ENCODE measurements at regions not wholly inside any gene's neighbourhood (a gene's known extent, or its start where the extent isn't known, plus 50 kb on each side); places are given as distances from the start of the nearest gene placed in this dataset.
"Not testable (repeated sequence)": the region's sequence is repeated elsewhere in the genome, so short reads cannot be mapped to it uniquely, and the experiment has no call there.

DNA sequence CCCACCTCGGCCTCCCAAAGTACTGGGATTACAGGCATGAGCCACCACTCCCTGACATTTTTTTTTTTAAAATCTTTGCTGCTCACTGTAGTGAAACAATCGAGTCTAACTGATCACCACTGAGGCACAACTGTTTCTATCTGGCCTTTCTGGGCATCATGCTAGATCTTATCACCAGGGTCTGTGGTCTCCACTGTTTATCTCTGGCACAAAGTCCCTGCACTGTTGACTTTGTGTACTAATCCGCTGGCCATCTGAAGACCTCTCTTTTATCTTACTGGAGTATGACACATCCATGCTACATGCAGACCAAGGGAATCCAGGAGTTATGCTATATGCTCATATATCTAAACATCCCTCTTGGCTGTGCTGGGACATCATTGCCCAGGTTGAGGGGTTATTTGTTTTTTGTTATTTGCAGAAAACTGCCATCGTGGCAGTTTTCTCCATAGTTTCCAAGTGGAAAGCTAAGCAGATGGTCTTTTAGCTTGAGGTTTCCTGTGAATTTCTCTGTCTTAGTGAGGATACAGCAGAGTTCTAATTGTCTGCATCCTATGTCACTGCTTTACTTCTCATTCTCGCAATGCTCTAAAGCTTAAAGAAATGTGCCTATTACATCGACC, 456.9 kb downstream of the CCER1 start:
- no peak for DNase-seq

DNA sequence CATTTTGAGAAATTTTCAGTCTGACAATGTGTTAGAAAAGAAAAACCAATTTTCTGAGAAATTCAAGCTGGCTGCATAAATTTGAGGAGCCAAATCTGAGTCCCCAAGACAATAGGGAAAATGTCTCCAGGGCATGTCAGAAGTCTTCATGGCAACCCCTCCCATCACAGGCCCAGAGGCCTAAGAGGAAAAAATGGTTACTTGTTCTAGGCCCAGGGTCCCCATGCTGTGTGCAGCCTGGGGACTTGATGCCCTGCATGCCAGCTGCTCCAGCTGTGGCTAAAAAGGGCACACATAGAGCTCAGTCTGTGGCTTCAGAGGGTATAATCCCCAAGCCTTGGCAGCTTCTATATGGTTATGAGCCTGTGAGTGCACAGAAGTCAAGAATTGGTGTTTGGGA, 464.6 kb downstream of the CCER1 start:
- DNase-seq, result no peak

DNA sequence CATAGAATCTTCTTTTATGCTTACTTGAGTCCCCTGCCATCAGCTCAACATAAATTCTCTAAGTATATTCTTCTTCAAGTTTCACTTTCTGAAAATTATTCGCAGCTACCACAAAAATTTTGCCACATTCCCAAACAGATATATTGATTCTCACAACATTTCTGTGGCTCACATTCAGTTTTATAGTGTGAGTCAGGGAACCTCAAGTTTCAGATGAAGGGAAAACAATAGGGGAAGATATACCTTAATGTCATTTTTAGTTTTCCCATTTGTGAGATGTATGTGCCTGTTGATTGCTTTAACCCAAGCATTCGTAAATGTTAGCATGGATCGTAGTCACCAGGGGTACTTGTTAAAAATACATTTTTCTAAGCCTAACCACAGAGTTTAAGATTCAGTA, 465.8 kb downstream of the CCER1 start:
- DNase-seq, result no peak

DNA sequence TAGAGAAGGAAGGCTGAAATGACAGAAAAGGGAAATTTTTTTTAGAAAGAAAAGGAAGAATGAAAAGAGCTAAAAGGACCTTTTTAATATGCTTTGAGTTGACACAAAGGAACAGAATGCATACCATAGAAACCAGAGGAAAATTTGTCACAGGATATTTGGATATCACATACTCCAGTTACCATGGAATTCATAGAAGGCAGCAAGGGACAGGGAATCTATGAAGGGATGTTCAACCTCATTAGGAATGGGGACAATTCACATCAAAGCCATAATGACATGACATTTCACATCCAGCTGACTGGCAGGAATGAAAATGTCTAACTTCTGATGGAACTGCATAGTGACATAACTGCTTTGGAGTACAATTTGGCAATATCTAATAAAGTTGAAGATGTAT, 469.4 kb downstream of the CCER1 start:
- DNase-seq, result no peak

DNA sequence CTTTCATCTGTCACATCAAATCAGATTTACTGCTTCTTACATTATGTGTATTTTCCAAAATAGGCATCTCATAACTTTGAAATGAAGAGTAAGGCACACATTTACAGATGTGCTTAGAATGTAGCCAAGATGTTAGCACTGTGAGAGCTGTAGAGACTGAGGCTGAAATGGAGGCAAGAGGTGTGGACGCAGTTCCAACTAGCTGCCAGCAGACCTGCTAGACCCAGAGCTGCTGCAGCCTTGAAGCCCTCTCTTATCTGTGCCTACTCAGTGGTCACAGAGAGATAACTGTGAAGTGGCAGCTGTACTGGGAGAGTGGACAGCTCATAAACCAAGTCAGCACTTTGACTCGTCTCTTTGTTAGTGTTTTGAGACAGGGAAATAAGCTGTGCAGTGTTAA, 470.9 kb downstream of the CCER1 start:
- DNase-seq, result peak; percentile 0

DNA sequence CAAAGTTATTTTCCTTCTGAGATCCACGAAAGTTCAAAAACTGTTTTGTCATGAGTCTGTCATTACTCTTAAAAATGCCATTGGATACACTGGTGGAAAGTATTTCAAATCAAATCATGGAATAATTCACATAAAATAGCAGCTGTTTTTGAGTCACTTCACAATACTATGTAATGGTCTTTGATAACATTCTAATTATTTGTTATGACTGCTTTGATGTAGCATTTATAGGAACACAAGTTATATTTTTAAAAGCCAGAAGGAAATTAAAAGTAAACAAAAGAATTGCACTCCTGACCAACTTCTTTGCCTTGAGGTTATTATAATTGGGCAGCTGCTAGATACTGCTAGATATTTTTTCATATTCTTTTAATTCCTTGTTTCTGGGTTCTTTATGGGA, 473.2 kb downstream of the CCER1 start:
- no peak for DNase-seq

DNA sequence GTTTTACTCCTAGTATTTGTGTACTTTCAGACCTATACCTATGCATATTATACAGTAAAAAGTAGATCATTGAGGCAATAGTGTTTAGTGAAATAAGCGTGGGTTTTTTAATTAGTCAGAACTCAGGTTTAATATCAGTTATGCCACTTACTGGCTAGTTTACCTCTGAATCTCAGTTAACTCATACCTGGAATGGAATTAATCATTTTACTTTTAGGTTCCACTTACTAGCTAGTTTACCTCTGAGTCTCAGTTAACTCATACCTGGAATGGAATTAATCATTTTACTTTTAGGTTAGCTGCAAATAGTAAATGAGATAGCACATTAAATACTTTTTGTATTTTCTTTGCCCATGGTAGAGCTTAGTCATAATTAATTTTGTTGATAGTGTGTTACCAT, 475.7 kb downstream of the CCER1 start:
- DNase-seq, result no peak

DNA sequence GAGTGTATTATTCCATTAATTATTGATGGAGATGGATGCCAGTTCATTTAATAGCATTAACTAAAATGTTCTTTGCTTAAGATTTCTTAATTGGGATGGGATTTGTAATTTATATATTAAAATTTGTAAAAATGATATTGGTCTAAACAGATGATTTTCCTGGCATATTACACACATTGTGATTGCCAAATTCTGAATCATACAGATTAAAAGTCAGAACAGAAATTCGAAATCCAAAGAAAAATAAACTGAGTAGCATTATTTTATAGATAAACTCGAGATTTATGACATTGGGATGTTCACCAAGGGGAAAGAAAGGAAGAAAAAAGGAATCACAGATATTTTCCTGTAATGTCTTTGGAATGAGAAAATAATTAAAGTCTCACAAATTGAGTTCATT, 481.1 kb downstream of the CCER1 start:
- DNase-seq, result no peak

DNA sequence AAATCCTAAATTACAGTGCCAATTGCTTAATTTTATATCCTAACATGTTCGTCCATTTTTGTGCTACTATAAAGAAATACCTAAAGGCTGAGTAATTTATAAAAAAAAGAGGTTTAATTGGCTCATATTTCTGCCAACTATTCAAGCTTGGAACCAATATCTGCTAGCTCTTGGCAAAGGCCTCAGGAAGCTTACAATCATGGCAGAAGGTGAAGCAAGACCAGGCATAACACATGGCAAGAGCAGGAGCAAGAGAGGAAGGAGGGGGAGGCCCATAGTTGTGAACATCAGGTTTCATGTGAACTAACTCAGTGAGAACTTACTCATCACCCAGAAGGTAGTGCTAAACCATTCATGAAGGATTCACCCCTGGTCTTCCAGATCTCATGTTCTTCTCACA, 494.3 kb downstream of the CCER1 start:
- DNase-seq, result no peak

DNA sequence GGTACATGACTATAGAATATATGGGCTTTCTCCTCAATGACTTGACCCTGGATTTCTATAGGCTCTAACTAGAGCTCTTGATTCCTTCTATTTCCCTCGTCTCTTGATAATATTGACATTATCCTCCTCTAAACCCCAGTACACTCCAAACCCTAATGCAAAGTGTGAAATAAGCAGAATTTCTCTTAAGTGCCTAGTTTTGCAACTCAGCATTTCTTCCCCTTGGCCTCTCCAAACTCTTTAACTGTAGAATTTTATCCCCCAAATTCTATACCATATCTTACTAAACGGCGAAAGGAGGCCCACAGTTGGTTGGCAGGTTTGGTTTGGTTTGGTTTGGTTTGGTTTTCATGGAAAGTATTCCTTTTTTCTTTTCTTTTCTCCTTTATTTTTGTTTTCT, 498.7 kb downstream of the CCER1 start:
- no peak for DNase-seq

DNA sequence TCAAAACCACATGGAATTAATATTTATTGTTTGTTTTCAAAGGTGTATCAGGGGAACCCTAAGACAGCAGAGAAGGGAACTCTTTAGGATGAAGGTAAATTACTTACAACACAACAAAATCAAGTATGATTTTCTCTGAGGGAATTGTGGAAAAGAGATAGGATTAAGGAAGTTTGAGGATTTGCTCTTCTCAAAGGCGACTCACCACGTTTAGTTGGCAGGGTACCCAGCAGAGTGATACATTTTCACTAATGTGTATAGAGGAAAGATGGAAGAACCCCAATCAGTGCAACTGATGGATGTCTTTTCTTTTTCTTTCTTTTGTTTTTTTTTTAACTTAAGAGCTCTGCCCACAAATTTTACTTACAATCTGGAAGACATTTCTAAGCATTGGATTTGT, 499.2 kb downstream of the CCER1 start:
- DNase-seq, result no peak

DNA sequence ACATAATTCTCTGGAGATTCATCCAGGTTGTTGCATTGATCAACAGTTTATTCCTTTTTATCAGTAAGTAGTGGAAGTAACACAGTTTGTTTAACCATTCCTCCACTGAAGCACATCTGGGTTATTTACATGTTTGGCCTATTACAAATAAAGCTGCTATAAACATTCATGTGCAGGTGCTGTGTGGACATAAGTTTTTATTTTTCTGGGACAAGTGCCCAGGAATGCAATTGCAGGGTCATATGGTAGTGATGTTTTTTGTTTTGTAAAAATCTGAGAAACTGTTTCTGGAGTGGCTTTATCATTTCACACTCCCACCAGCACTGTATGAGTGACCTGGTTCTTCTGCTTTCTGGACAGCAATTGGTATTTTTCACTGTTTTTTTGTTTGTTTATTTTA, 505.4 kb downstream of the CCER1 start:
- DNase-seq, result no peak

DNA sequence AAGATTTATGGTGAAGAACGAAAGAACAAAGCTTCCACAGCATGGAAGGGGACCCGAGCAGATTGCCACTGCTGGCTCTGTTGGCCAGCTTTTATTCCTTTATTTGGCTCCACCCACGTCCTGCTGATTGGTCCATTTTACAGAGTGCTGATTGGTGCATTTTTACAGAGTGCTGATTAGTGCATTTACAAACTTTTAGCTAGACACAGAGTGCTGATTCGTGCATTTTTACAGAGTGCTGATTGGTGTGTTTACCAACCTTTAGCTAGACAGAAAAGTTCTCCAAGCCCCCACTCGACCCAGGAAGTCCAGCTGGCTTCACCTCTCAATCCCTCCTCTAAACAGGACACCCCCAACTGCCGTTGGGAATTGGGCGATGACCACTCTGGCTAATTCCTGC, 511.5 kb downstream of the CCER1 start:
- DNase-seq, result not testable (repeated sequence)

DNA sequence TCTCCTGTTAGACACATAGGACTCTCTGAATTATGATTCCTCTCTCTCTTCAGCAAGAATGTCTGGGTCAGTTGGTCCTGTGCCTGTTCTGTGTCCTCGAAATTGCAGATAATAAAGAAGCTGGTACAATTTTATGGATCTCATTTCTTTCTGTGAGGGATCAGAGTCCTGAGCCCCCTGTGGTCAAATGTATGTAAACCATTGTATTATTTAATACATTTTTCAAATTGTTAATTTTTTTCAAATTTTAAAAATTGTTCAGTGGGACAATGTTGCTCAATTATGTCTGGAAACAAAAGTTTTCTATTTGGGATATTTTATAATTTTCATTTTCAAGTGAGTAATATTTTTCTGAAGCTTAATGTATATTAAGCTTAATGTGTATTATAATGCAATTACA, 513.5 kb downstream of the CCER1 start:
- DNase-seq, result no peak

DNA sequence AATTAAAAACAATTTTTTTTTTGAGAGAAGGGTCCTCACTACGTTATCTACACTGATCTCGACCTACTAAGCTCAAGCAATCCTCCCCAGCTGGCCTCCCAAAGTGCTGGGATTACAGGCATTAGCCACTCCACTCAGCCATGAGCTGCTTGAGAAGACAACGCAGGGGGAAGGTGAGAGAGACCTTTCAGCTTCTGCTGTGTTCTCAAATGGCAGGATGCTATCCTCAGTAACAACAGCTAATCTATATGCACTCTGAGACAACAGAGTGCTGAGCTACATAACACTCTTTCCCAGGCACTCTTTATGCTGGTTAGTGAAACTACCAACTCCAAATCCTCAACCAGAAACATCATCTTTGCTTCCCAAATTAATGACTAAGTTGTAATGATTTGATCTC, 526.1 kb downstream of the CCER1 start:
- no peak for DNase-seq

DNA sequence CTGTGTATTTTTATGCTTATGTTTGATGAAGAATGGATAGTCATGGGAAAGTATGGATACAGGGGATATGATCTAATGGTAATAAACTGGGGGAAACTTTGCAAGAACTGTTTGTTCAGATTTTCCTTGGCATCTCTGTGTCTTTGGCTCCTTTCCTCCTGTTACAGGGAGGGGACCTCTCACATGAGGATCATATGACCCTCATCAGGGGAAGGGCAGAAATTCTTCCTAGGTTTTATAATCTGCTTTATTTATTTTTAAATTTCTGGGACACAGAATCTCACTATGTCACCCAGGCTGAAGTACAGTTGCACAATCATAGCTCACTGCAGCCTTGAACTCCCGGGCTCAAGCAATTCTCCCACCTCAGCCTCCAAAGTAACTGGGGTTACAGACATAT, 526.5 kb downstream of the CCER1 start:
- DNase-seq, result no peak

DNA sequence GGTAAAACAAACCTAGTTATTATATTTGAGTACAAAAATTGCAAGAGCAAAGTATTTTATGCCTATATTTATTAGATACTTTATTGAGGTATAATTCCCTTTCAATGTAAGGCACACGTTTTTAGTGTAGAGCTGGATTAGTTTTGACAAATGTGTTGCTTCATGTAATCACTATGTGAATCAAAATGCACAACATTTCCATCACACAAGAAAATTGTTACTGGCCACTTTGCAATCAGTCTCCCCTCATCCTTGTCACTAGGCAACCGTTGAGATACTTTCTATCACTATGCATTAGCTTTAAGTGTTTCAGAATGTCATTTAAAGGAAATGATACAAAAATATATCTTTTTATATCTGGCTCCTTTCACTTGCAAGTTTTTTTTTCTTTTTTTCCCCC, 531.0 kb downstream of the CCER1 start:
- no peak for DNase-seq

DNA sequence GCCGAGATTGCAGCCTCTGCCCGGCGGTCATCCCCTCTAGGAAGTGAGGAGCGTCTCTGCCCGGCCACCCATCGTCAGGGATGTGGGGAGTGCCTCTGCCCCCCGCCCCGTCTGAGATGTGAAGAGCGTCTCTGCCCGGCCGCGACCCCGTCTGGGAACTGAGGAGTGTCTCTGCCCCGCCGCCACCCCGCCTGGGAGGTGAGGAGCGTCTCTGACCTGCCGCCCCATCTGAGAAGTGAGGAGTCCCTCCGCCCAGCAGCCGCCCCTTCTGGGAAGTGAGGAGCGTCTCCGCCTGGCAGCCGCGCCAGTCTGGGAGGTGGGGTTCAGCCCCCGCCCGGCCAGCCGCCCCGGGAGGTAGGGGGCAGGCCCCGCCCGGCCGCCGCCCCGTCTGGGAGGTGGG, 544.0 kb downstream of the CCER1 start:
- no peak for DNase-seq

DNA sequence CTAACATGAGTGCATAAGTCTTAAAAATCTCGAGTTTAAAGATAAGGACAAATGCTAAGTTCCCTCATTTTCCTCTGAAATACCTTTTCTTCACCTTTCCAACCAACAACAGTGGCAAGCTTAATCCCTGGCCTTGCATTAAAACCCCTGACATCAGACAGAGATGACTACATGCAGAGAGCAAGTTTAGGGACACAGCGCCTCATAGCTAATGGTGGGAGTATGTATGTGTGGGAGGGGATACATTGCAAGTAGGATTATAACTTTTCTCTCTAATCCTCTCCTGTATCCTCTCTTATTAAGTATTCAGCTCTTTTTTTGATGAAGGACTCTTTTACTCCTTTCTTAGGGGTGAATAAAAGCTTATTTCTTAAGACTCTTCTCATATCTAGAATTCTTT, 547.1 kb downstream of the CCER1 start:
- DNase-seq, result no peak

DNA sequence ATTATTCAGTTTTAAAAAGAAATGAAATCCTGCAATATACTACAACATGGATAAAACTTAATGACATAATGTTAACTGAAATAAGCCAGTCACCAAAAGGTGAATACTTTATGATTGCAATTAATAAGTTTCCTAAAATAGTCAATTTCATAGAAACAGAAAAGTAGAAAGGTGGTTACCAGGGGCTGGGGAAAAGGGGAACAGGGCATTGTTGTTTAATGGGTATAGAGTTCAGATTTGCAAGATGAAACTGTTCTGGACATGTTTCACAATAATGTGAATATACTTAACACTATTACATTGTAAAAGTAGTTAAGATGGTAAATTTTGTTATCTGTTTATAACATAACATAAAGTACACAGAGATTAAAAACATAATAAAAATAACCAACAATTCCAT, 550.9 kb downstream of the CCER1 start:
- DNase-seq, result no peak

DNA sequence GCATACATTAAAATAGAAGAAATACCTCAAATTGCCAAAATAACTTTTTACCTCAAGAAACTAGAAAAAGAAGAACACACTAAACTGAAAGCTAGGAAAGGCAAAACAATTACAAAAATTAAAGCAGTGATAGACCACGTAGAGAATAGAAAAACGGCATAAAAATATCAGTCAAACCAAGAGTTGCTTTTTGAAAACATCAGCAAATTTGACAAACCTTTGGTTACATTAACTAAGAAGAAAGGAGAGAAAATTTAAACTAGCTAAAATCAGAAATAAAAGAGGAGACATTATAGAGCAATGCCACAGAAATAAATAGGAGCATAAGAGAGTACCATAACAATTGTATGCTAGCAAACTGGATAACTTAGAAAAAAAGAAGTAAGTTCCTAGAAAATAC, 553.8 kb downstream of the CCER1 start:
- DNase-seq, result no peak

DNA sequence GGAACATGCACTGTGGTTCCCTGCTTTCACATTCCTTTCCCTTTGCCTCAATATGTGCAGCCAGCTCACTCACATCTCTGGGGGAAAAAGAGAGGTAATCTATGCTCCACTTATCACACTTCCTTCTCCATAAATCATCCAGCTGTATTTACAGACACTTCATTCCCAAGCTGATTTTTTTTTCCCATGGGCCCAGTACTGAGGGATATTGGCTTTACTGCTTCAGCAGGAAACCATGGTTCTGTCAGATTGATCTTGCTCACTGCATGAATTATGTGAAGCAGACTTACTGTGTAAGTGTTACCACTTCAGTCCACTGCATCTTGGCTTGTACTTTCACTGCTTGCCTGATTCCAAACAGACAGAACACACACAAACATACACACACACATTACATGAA, 555.6 kb downstream of the CCER1 start:
- no peak for DNase-seq

DNA sequence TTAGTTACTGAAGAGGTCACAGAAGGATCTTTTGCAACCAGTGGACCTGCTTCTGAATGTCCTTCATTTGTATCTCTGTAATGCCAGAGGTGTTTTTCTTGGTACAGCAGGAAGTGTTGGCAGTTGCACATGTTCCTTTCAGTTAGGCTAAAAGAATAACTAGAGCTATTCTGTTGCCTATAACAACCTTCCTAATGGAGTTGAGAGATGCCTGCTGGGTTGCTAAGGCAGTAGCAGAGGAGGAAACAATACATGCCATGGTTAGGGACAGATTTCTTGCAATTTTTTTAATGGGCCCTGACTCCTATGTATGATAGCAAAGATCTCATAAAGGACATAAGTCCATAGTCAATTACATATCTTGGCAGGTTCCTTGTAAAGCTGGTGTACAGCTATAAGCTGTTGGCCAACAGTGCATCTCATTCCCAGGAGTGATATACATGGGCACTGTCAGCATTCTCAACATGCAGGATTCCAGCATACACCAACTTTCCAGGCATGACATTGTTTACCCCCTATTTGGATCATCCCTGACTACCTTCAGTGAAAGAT, 556.6 kb downstream of the CCER1 start:
- DNase-seq, result no peak

DNA sequence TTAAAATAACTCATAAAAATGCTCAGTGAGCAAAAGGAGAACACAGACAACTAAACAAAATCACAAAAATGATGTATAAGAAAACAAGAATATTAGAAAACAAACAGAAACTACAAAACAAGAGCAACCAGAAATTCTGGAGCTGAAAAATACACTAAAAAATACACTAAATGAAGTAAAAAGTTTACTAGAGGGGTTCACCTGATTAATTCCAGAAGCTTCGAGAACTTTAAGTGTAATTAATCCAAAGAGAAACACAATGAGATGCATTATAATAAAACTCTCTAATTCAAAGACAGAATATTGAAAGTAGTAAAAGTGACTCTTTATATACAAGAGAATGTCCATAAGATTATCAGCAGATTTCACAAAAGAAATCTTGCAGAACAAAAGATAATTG, 558.4 kb downstream of the CCER1 start:
- DNase-seq, result no peak

DNA sequence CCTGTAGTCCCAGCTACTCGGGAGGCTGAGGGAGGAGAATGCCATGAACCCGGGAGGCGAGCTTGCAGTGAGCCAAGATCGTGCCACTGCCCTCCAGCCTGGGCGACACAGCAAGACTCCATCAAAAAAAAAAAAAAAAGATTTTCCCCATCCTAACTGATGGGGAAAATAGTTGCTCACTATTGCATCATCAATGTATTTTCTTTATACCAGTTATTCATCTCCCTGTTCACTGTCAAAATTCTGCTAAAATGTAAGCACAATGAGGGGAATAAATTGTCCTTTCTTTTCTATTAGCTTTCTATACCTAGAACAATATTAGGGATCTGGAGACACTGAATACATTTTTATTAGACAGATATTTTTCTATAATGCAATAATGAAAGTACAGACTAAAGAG, 561.3 kb downstream of the CCER1 start:
- DNase-seq, result no peak

DNA sequence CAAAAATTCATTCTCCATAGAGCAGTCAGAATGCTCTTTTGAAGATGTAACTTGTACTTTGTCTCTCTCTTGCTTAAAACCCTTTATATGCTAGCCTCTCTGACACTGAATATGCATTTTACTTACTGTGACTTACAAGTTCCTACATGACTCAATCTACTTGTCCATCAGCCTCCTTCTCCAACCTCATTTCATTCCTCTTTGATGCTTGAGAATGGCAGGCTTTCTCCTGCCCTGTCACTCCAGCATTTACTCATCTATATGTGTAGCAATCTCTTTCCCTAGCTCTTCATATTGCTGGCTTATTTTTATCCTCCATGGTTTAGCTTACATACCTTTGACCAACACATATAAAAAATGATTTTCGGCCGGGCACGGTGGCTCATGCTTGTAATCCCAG, 561.9 kb downstream of the CCER1 start:
- DNase-seq, result no peak
